Astrocyte (in vitro differentiated cells and primary cell): ENCODE measurements at regions not wholly inside any gene's neighbourhood (a gene's known extent, or its start where the extent isn't known, plus 50 kb on each side); places are given as distances from the start of the nearest gene placed in this dataset.

Experiments
- CTCF ChIP-seq: IDR thresholded peaks from 2 replicates; pipeline ENCODE4 v1.5.1; 2011; ENCODE audit warnings: low read depth, mild to moderate bottlenecking, inconsistent platforms, low read length, moderate library complexity; ENCODE audit not compliant: insufficient read depth
- EZH2 ChIP-seq: IDR thresholded peaks from 2 replicates; pipeline ENCODE4 v1.6.1; 2012; ENCODE audit warnings: mild to moderate bottlenecking, low read length, inconsistent platforms; ENCODE audit not compliant: insufficient read depth

- no peak for TF ChIP-seq EZH2
- no peak for TF ChIP-seq CTCF
These were observed 159.1 kb upstream of the WDR1 start for GRCh38 chr4:10275696-10276095.
